ENCODE measurements at regions not wholly inside any gene's neighbourhood (a gene's known extent, or its start where the extent isn't known, plus 50 kb on each side); places are given as distances from the start of the nearest gene placed in this dataset.

GRCh38 chr7:116331020-116331419 is 120.7 kb downstream of the TES start:
- TF ChIP-seq TCF12 (IDR thresholded peaks at IDR 0.05; ENCODE audit: low read depth) (no peak), TEAD4 (IDR thresholded peaks at IDR 0.05) (no peak), NFIC (IDR thresholded peaks at IDR 0.05) (no peak), ZBTB7A (IDR thresholded peaks at IDR 0.05; ENCODE audit: low read depth) (no peak), REST (IDR thresholded peaks at IDR 0.05; ENCODE audit: low read depth) (no peak), USF1 (IDR thresholded peaks at IDR 0.05) (no peak)

GRCh38 chr7:116332766-116333165 is 122.4 kb downstream of the TES start:
- TF ChIP-seq TCF12 (IDR thresholded peaks at IDR 0.05; ENCODE audit: low read depth), result no peak
- no peak for TF ChIP-seq YY1 (IDR thresholded peaks at IDR 0.05; ENCODE audit: low read depth)
- TF ChIP-seq REST (IDR thresholded peaks at IDR 0.05; ENCODE audit: low read depth), result no peak
- no peak for TF ChIP-seq CEBPB (IDR thresholded peaks at IDR 0.05)
- no peak for TF ChIP-seq TEAD4 (IDR thresholded peaks at IDR 0.05)
- TF ChIP-seq FOXM1 (IDR thresholded peaks at IDR 0.05; ENCODE audit: borderline replicate concordance, low read depth), result no peak
- TF ChIP-seq RAD21 (IDR thresholded peaks at IDR 0.05; ENCODE audit: low read depth), result no peak
- no peak for TF ChIP-seq NFIC (IDR thresholded peaks at IDR 0.05)
- no peak for TF ChIP-seq MAX (IDR thresholded peaks at IDR 0.05)
- no peak for TF ChIP-seq USF1 (IDR thresholded peaks at IDR 0.05)
- no peak for TF ChIP-seq EGR1 (IDR thresholded peaks at IDR 0.05)
- TF ChIP-seq CREB1 (IDR thresholded peaks at IDR 0.05; ENCODE audit: low read depth), result no peak
- no peak for TF ChIP-seq TAF1 (IDR thresholded peaks at IDR 0.05; ENCODE audit: low read depth)
- no peak for TF ChIP-seq ZBTB7A (IDR thresholded peaks at IDR 0.05; ENCODE audit: low read depth)
- TF ChIP-seq EP300 (IDR thresholded peaks at IDR 0.05; ENCODE audit: borderline replicate concordance), result no peak

- no peak for TF ChIP-seq EP300 (IDR thresholded peaks at IDR 0.05; ENCODE audit: borderline replicate concordance)
- TF ChIP-seq TEAD4 (IDR thresholded peaks at IDR 0.05), result no peak
- no peak for TF ChIP-seq RAD21 (IDR thresholded peaks at IDR 0.05; ENCODE audit: low read depth)
- TF ChIP-seq USF1 (IDR thresholded peaks at IDR 0.05), result no peak
- no peak for TF ChIP-seq REST (IDR thresholded peaks at IDR 0.05; ENCODE audit: low read depth)
- no peak for TF ChIP-seq YY1 (IDR thresholded peaks at IDR 0.05; ENCODE audit: low read depth)
- TF ChIP-seq FOXM1 (IDR thresholded peaks at IDR 0.05; ENCODE audit: borderline replicate concordance, low read depth), result no peak
- TF ChIP-seq TAF1 (IDR thresholded peaks at IDR 0.05; ENCODE audit: low read depth), result no peak
- no peak for TF ChIP-seq CREB1 (IDR thresholded peaks at IDR 0.05; ENCODE audit: low read depth)
Measured at GRCh38 chr7:116334555-116334954, 124.2 kb downstream of the TES start.

- TF ChIP-seq FOXM1 (IDR thresholded peaks at IDR 0.05; ENCODE audit: borderline replicate concordance, low read depth) (no peak), REST (IDR thresholded peaks at IDR 0.05; ENCODE audit: low read depth) (no peak), EGR1 (IDR thresholded peaks at IDR 0.05) (no peak), ZBTB7A (IDR thresholded peaks at IDR 0.05; ENCODE audit: low read depth) (no peak), EP300 (IDR thresholded peaks at IDR 0.05; ENCODE audit: borderline replicate concordance) (no peak)
Measured at GRCh38 chr7:116337018-116337417, 126.7 kb downstream of the TES start.

Data from Ishikawa (cell line).